Activated CD4-positive, alpha-beta T cell treated with anti-CD3 and anti-CD28 coated beads, Interleukin-2, amount 50 U/mL, for 4 hours (primary cell): ENCODE measurements at regions not wholly inside any gene's neighbourhood (a gene's known extent, or its start where the extent isn't known, plus 50 kb on each side); places are given as distances from the start of the nearest gene placed in this dataset.

Experiments used
- DNase-seq, 2 experiments: peaks; one replicate each; pipeline ENCODE4 v3.0.0-alpha.2; 2020

DNA sequence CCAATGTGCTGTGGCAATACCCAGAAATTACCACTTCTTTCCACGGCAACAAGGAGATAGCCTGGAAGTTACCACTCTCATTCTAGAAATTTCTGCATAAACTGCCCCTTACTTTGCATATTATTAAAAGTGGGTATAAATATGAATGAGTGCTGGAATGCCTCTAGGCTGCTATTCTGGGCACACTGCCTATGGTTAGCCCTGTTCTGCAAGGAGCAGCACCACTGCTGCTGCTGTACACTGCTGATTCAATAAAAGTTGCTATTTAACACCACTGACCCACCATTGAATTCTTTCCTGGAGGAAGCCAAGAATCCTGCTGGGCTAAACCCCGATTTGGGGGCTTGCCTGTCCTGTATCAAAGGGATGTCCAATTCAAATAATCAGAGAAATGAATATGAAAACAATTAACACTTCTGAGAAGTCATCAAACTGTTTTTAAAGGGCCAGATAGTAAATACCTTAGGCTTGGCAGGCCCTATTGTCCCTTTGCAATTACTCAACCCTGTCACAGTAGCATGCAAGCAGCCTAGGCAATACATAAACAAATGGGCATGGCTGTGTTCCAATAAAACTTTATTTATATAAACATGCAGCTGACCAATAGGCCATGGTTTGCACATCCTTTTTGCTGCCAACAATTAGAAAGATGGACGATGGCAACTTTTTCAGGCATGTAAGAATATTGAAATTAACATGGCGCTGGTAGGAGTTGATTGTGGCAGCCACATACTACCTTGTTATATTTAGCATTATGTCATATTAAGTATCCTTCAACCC is 369.4 kb upstream of the B3GALT2 start:
- no peak for DNase-seq

DNA sequence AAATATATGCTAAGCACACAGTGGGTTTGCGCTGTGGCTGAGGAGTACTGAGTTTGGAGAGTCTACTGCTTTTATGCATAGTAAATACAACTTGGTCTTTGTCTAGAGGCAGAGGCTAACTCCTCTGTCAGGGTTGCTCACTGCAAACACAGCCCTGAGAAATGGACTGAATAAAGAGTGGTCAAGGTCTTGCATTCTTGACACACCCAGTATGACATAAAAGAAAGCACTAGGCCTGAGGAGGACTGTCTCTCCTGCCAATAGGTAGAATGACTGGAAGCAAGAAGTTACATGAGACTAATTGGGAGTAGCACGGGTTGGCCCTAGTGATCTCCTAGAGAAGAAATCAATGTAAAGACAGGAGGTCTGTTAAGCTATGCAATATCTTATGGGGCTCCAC is 367.2 kb upstream of the B3GALT2 start:
- no peak for DNase-seq

- DNase-seq = no peak
These were observed 365.9 kb upstream of the B3GALT2 start for GRCh38 chr1:193552274-193552673.

- DNase-seq = no peak
These were observed 362.7 kb upstream of the B3GALT2 start for GRCh38 chr1:193549081-193549480.

GRCh38 chr1:193545171-193545570 is 358.8 kb upstream of the B3GALT2 start:
- no peak for DNase-seq

GRCh38 chr1:193543259-193543658 is 356.8 kb upstream of the B3GALT2 start:
- DNase-seq = no peak

GRCh38 chr1:193542690-193543089 is 356.3 kb upstream of the B3GALT2 start:
- DNase-seq = no peak

DNA sequence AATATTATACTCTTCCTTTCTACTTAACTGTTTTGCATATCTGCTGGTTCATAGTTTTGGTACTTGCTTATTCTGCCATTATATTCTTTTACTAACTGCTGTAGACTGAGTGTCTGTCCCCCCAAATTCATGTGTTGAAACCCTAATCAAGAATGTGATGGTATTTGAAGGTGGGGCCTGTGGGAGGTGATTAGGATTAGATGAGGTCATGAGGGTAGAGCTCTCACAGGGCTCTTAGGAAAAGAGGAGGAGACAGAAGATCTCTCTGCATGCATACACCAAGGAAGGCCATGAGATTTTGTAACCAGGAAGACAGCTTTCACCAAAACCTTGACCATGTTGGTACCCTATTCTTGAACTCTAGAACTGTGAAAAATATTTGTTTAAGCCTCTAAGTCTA is 354.1 kb upstream of the B3GALT2 start:
- no peak for DNase-seq

DNA sequence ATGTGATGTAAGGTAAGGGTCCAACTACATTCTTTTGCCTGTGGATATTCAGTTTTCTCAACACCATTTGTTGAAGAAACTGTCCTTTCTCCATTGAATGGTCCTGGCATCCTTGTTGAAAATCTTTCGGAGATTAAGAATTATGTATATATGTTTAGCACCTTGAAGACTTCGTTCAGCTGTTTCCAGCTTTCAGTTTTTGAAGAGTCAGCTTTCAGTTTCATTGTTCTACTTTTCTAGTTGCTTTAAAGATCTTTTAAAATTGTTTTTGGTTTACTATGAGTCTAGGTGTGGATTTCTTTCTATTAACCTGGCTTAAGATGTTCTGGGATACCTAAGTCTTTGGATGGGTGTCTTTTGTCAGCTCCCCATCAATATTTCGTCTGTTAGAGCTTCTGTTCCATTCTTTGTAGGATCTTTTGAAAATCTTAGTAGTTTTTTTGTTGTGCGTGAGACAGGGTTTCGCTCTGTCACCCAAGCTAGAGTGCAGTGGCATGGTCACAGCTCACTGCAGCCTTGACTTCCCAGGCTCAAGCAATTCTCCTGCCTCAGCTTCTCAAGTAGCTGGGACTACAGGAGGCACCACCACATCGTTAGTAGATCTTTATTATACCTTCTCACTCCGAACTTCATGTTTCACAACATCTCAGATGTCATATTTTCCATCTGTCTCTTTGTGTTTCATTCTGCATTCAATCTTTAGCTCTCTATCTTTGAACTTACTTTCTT is 353.5 kb upstream of the B3GALT2 start:
- DNase-seq = peak in 1 of 2 experiments; percentile 18

GRCh38 chr1:193538680-193539079 is 352.3 kb upstream of the B3GALT2 start:
- DNase-seq = peak; percentile 20 to 36

DNA sequence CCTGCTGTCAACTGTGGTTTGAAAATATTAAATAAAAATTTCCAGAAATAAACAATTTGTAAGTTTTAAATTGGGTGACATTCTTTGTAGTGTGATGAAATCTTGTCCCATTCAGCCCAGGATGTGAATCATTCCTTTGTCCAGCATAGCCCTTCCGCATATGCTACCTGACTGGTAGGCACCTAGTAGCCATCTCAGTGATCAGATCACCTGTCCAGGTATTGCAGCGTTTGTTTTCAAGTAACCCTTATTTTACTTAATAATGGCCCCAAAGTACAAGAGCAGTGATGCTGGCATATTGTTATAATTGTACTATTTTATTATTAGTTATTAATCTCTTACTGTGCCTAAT is 351.6 kb upstream of the B3GALT2 start:
- no peak for DNase-seq

GRCh38 chr1:193537266-193538002 is 351.0 kb upstream of the B3GALT2 start:
- DNase-seq = peak; percentile 62 to 68

DNA sequence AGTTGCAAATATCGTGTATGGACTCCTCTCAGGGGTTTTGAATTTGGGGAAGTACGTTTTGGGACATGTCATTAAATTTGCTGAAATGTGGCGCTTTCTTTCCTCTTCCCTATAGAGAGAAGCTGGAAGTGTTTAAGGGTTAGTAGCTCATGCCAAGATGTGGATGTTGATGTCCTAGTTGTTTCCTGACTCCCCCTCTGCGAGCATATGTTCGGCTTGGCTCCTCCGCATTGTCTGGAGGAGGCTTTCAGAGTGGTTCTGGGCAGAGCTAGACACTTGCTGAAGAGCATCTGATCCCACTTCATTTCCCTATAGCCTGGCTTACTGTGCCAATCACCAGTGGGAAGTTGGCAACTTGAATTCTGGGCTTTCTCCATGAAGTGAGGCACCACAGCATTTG is 347.4 kb upstream of the B3GALT2 start:
- no peak for DNase-seq

GRCh38 chr1:193525917-193526710 is 339.7 kb upstream of the B3GALT2 start:
- no peak for DNase-seq

- no peak for DNase-seq
These were observed 339.0 kb upstream of the B3GALT2 start for GRCh38 chr1:193525411-193525810.

- no peak for DNase-seq
These were observed 338.2 kb upstream of the B3GALT2 start for GRCh38 chr1:193524616-193525015.

- DNase-seq = no peak
These were observed 337.6 kb upstream of the B3GALT2 start for GRCh38 chr1:193524021-193524420.

- no peak for DNase-seq
These were observed 334.1 kb upstream of the B3GALT2 start for GRCh38 chr1:193520472-193520871.

DNA sequence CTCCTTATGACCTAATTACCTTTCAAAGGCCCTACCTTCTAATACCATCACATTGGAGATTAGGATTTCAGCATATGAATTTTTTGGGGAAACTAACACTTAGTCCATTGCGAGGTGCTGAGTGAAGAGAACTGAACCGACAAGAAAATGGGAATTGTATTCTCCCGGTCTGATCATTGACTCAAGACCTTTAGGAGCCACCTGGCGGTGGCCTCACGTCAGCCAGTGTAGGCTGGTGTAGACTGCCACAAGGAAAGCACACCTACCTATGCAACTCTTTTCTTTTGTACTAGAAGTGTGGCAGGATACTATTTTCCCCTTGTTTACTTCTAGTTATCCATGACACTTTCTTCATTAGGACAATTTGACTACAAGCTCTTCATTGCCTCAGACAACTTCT is 333.5 kb upstream of the B3GALT2 start:
- DNase-seq = no peak

DNA sequence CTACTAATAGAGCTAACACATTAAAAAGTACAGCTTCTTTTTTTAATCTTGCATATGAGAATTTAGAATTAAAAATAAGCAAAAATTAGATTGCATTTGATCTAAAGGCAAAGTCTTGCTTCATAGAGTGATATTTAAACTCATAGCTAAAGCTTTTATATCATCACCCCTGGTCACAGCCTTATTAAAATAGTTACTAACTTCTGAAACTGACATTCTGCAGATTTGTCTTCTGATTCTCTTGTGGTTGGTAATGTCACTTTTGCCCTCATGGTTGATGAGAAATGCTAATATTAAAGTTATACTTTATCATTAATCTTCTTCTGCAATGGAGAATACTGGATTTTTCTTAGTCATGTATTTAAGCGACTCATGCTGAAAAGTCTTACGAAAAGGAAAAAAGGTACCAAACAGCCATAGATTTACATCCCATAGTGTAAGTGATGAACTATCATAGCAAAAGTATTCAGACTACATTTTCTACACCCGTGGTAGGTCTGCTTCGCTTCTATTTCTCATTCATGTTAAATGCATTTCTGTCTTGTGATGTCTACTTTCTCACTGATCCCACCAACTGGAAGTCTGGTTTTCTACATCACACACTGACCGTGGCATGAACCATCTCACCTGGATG is 330.5 kb upstream of the B3GALT2 start:
- no peak for DNase-seq

GRCh38 chr1:193514397-193514796 is 328.0 kb upstream of the B3GALT2 start:
- no peak for DNase-seq

DNA sequence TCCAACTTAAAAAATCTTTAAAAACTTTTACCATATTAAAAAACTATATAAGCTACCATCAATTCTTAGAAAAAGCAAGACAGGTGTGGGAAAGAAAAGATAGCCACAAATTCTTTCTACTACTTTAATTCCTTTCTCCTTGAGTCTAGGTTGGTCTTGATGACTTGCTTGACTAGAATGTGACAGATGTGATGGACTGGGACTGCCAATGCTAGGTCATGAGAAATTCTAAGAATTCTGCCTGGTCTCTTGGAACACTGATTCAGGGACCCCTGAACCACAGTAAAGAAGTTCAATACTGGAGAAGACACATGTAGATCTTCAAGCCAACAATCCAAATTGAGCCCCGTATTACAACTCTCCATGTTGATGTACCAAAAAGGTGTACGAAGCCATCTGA is 326.6 kb upstream of the B3GALT2 start:
- DNase-seq = no peak

- DNase-seq = no peak
These were observed 318.5 kb upstream of the B3GALT2 start for GRCh38 chr1:193504920-193505319.
